ENCODE measurements at regions not wholly inside any gene's neighbourhood (a gene's known extent, or its start where the extent isn't known, plus 50 kb on each side); places are given as distances from the start of the nearest gene placed in this dataset.
"Not testable (repeated sequence)": the region's sequence is repeated elsewhere in the genome, so short reads cannot be mapped to it uniquely, and the experiment has no call there.

DNA sequence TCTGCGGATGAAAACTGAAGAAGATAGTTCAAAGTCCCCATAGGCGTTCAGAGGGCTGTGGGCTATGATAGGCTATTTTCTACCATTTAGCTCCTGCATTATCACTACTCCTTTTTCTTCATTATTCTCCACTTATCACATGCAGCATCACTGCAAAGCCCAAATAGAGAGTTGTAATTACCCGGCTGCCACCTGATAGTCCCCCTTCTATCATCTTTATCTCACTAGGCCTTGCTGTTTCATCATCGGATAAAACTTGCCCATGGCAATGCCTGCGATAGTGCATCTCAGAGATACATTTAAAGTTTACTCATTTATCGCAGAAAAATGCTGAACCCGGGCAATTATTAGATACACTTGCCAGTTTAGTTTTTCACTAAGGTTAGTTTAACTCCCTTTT lies 82.9 kb upstream of the SOX21 start (continued):
- TF ChIP-seq, protein P1, sequence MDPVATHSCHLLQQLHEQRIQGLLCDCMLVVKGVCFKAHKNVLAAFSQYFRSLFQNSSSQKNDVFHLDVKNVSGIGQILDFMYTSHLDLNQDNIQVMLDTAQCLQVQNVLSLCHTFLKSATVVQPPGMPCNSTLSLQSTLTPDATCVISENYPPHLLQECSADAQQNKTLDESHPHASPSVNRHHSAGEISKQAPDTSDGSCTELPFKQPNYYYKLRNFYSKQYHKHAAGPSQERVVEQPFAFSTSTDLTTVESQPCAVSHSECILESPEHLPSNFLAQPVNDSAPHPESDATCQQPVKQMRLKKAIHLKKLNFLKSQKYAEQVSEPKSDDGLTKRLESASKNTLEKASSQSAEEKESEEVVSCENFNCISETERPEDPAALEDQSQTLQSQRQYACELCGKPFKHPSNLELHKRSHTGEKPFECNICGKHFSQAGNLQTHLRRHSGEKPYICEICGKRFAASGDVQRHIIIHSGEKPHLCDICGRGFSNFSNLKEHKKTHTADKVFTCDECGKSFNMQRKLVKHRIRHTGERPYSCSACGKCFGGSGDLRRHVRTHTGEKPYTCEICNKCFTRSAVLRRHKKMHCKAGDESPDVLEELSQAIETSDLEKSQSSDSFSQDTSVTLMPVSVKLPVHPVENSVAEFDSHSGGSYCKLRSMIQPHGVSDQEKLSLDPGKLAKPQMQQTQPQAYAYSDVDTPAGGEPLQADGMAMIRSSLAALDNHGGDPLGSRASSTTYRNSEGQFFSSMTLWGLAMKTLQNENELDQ (CRISPR knock-in tag; IDR thresholded peaks at IDR 0.05; ENCODE audit: borderline replicate concordance), result no peak
- TF ChIP-seq COPS2 (conservative IDR thresholded peaks at IDR 0.05), result no peak
- TF ChIP-seq, protein P2, sequence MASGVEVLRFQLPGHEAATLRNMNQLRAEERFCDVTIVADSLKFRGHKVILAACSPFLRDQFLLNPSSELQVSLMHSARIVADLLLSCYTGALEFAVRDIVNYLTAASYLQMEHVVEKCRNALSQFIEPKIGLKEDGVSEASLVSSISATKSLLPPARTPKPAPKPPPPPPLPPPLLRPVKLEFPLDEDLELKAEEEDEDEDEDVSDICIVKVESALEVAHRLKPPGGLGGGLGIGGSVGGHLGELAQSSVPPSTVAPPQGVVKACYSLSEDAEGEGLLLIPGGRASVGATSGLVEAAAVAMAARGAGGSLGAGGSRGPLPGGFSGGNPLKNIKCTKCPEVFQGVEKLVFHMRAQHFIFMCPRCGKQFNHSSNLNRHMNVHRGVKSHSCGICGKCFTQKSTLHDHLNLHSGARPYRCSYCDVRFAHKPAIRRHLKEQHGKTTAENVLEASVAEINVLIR (CRISPR knock-in tag; IDR thresholded peaks at IDR 0.05), result no peak
- no peak for TF ChIP-seq CREM (IDR thresholded peaks at IDR 0.05; ENCODE audit: low read depth)
- TF ChIP-seq ZNF384 (IDR thresholded peaks at IDR 0.05; ENCODE audit: low read depth, low read length), result no peak
- TF ChIP-seq, protein P3, sequence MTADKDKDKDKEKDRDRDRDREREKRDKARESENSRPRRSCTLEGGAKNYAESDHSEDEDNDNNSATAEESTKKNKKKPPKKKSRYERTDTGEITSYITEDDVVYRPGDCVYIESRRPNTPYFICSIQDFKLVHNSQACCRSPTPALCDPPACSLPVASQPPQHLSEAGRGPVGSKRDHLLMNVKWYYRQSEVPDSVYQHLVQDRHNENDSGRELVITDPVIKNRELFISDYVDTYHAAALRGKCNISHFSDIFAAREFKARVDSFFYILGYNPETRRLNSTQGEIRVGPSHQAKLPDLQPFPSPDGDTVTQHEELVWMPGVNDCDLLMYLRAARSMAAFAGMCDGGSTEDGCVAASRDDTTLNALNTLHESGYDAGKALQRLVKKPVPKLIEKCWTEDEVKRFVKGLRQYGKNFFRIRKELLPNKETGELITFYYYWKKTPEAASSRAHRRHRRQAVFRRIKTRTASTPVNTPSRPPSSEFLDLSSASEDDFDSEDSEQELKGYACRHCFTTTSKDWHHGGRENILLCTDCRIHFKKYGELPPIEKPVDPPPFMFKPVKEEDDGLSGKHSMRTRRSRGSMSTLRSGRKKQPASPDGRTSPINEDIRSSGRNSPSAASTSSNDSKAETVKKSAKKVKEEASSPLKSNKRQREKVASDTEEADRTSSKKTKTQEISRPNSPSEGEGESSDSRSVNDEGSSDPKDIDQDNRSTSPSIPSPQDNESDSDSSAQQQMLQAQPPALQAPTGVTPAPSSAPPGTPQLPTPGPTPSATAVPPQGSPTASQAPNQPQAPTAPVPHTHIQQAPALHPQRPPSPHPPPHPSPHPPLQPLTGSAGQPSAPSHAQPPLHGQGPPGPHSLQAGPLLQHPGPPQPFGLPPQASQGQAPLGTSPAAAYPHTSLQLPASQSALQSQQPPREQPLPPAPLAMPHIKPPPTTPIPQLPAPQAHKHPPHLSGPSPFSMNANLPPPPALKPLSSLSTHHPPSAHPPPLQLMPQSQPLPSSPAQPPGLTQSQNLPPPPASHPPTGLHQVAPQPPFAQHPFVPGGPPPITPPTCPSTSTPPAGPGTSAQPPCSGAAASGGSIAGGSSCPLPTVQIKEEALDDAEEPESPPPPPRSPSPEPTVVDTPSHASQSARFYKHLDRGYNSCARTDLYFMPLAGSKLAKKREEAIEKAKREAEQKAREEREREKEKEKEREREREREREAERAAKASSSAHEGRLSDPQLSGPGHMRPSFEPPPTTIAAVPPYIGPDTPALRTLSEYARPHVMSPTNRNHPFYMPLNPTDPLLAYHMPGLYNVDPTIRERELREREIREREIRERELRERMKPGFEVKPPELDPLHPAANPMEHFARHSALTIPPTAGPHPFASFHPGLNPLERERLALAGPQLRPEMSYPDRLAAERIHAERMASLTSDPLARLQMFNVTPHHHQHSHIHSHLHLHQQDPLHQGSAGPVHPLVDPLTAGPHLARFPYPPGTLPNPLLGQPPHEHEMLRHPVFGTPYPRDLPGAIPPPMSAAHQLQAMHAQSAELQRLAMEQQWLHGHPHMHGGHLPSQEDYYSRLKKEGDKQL (CRISPR knock-in tag; IDR thresholded peaks at IDR 0.05; ENCODE audit: borderline replicate concordance), result no peak
- TF ChIP-seq MTA3 (IDR thresholded peaks at IDR 0.05; ENCODE audit: borderline replicate concordance), result no peak
- TF ChIP-seq, protein P4, sequence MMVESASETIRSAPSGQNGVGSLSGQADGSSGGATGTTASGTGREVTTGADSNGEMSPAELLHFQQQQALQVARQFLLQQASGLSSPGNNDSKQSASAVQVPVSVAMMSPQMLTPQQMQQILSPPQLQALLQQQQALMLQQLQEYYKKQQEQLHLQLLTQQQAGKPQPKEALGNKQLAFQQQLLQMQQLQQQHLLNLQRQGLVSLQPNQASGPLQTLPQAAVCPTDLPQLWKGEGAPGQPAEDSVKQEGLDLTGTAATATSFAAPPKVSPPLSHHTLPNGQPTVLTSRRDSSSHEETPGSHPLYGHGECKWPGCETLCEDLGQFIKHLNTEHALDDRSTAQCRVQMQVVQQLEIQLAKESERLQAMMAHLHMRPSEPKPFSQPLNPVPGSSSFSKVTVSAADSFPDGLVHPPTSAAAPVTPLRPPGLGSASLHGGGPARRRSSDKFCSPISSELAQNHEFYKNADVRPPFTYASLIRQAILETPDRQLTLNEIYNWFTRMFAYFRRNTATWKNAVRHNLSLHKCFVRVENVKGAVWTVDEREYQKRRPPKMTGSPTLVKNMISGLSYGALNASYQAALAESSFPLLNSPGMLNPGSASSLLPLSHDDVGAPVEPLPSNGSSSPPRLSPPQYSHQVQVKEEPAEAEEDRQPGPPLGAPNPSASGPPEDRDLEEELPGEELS (CRISPR knock-in tag; IDR thresholded peaks at IDR 0.05; ENCODE audit: borderline replicate concordance), result no peak

DNA sequence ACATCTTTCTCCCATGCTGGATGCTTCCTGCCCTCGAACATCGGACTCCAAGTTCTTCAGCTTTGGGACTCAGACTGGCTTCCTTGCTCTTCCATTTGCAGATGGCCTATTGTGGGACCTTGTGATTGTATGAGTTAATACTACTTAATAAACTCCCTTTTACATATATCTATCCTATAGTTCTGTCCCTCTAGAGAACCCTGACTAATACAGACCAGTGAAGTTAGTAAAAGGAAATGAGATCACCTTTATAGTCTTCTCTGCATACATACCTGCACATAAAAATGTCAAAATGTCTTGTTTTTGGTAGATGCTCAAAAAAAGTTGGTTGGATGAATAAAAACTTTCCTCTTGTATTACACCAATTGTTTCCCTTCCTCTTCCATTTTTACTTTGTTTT lies 73.9 kb upstream of the SOX21 start:
- ATAC-seq; H3K4me3 ChIP-seq; H3K9me3 ChIP-seq (replicated peaks; ENCODE audit: control insufficient read depth, insufficient read depth, low read depth, low read length); H3K4me1 ChIP-seq (replicated peaks in 1 of 2; ENCODE audit: control insufficient read depth in 2 of 2, insufficient read depth in 2 of 2, low read length in 2 of 2); FAIRE-seq; H3K4me2 ChIP-seq (ENCODE audit: insufficient read depth, low read length); H3K9me1 ChIP-seq (ENCODE audit: control insufficient read depth, insufficient read depth, low read length); H2AFZ ChIP-seq (ENCODE audit: low read depth, low read length); H3K9ac ChIP-seq (ENCODE audit: insufficient read depth in 1 of 2, low read depth in 2 of 2, low read length in 2 of 2); H3K36me3 ChIP-seq (ENCODE audit: control insufficient read depth, insufficient read depth, low read length); H4K20me1 ChIP-seq (replicated peaks; ENCODE audit: control insufficient read depth, insufficient read depth, low read length); H3K79me2 ChIP-seq (ENCODE audit: control insufficient read depth, insufficient read depth, low read length); intact Hi-C loops (cut with micrococcal nuclease); POLR2A ChIA-PET; BruUV-seq (replicated peaks); H3K27me3 ChIP-seq (ENCODE audit: control insufficient read depth in 2 of 2, insufficient read depth in 2 of 2, low read length in 2 of 2); H3K27ac ChIP-seq (ENCODE audit: extremely low read depth, low read depth, low read length); DNase-seq (ENCODE audit: extremely low read depth in 1 of 4, low spot score in 3 of 4); in situ Hi-C loops (cut with MboI); CTCF ChIA-PET (ENCODE audit: low intra/inter-chr PET ratio): not testable (repeated sequence)
- WGBS (ENCODE audit: insufficient coverage, low coverage, missing lambda C conversion rate), result 4% methylated on average over 2 of the region's 2 CpGs

All from K562 (cell line).